NT2/D1 (cell line): ENCODE measurements at regions not wholly inside any gene's neighbourhood (a gene's known extent, or its start where the extent isn't known, plus 50 kb on each side); places are given as distances from the start of the nearest gene placed in this dataset.

ENCODE experiments used
- YY1 ChIP-seq: IDR thresholded peaks from 2 replicates; pipeline ENCODE4 v1.6.1; 2011; ENCODE audit not compliant: insufficient read length, insufficient read depth
- ZNF274 ChIP-seq: IDR thresholded peaks from 2 replicates; pipeline ENCODE4 v1.6.1; 2011; ENCODE audit warnings: mild to moderate bottlenecking, low read depth, low read length

GRCh38 chr5:167814828-167815227 is 476.6 kb upstream of the WWC1 start:
- TF ChIP-seq ZNF274 (no peak), YY1 (no peak)
